ENCODE measurements at regions not wholly inside any gene's neighbourhood (a gene's known extent, or its start where the extent isn't known, plus 50 kb on each side); places are given as distances from the start of the nearest gene placed in this dataset.
"Not testable (repeated sequence)": the region's sequence is repeated elsewhere in the genome, so short reads cannot be mapped to it uniquely, and the experiment has no call there.

- TF ChIP-seq MAX (IDR thresholded peaks at IDR 0.05; ENCODE audit: insufficient read depth, insufficient read length) (no peak), MYC (IDR thresholded peaks at IDR 0.05; ENCODE audit: low read depth, low read length) (no peak), POLR2A (IDR thresholded peaks at IDR 0.05; ENCODE audit: low read depth, low read length) (no peak), POLR2AphosphoS5 (IDR thresholded peaks at IDR 0.05; ENCODE audit: insufficient read depth, low read depth, low read length) (no peak), EZH2 (IDR thresholded peaks at IDR 0.05; ENCODE audit: borderline replicate concordance, low read depth, low read length, severe bottlenecking) (no peak), JUN (IDR thresholded peaks at IDR 0.05; ENCODE audit: borderline replicate concordance, insufficient read depth, insufficient read length, low read depth) (no peak), FOS (IDR thresholded peaks at IDR 0.05; ENCODE audit: borderline replicate concordance, insufficient read depth, low read length) (no peak), GATA2 (IDR thresholded peaks at IDR 0.05; ENCODE audit: insufficient read depth, insufficient read length, low read depth, low read length) (no peak)
- Histone ChIP-seq H3K9me3 (replicated peaks; ENCODE audit: control insufficient read depth, insufficient read depth, low read length) (no peaks in the 10 kb centered on the region), H2AFZ (ENCODE audit: low read depth, low read length) (no peak overlapping the region), H3K79me2 (ENCODE audit: control insufficient read depth, insufficient read depth, low read length) (no peaks in the 10 kb centered on the region), H3K4me1 (ENCODE audit: control insufficient read depth, extremely low read depth, insufficient read depth, low read length) (no peaks in the 10 kb centered on the region), H3K9me1 (replicated peaks; ENCODE audit: control insufficient read depth, extremely low read depth, insufficient read depth, low read length) (no peaks in the 10 kb centered on the region), H3K27ac (ENCODE audit: insufficient read depth, low read depth, low read length) (no peak overlapping the region), H4K20me1 (replicated peaks; ENCODE audit: control insufficient read depth, extremely low read depth, insufficient read depth, low read length) (no peaks in the 10 kb centered on the region), H3K4me2 (ENCODE audit: insufficient read depth, low read length) (no peak overlapping the region), H3K27me3 (ENCODE audit: control insufficient read depth in 2 of 2, insufficient read depth in 2 of 2, low read length in 2 of 2) (no peaks in the 10 kb centered on the region), H3K36me3 (ENCODE audit: control insufficient read depth in 2 of 2, extremely low read depth in 1 of 2, insufficient read depth in 2 of 2, low read length in 2 of 2) (no peaks in the 10 kb centered on the region), H3K9ac (replicated peaks; ENCODE audit: extremely low read depth, insufficient read depth, low read length) (no peak overlapping the region), H3K4me3 (replicated peaks in 1 of 3; ENCODE audit: insufficient read depth in 1 of 3, low read depth in 1 of 3, low read length in 3 of 3) (no peak overlapping the region)
- no peak for DNase-seq (ENCODE audit: low read depth, low spot score)
- dilution Hi-C loops (cut with MboI; ENCODE audit: extremely low pct_ligation_motif_present, low sequenced_read_pairs) = no loop called here
- no peak for FAIRE-seq
- intact Hi-C loops (cut with micrococcal nuclease) = no loop called here
- POLR2A ChIA-PET = no interaction called here
- CTCF ChIA-PET = no interaction called here
- BruUV-seq (replicated peaks) = no TSS peak
These were observed 62.4 kb upstream of the LTBP1 start for GRCh38 chr2:32884346-32884745.

GRCh38 chr2:32886397-32887055 lies 60.2 kb upstream of the LTBP1 start:
- H3K4me3 ChIP-seq (replicated peaks in 1 of 3; ENCODE audit: insufficient read depth in 1 of 3, low read depth in 1 of 3, low read length in 3 of 3); FAIRE-seq; H3K9me1 ChIP-seq (replicated peaks; ENCODE audit: control insufficient read depth, extremely low read depth, insufficient read depth, low read length); dilution Hi-C loops (cut with MboI; ENCODE audit: extremely low pct_ligation_motif_present, low sequenced_read_pairs); H3K9me3 ChIP-seq (replicated peaks; ENCODE audit: control insufficient read depth, insufficient read depth, low read length); H3K27ac ChIP-seq (ENCODE audit: insufficient read depth, low read depth, low read length); CTCF ChIA-PET; POLR2A ChIA-PET; H3K4me2 ChIP-seq (ENCODE audit: insufficient read depth, low read length); BruUV-seq (replicated peaks); intact Hi-C loops (cut with micrococcal nuclease); H3K36me3 ChIP-seq (ENCODE audit: control insufficient read depth in 2 of 2, extremely low read depth in 1 of 2, insufficient read depth in 2 of 2, low read length in 2 of 2); H3K4me1 ChIP-seq (ENCODE audit: control insufficient read depth, extremely low read depth, insufficient read depth, low read length); H3K9ac ChIP-seq (replicated peaks; ENCODE audit: extremely low read depth, insufficient read depth, low read length); H3K27me3 ChIP-seq (ENCODE audit: control insufficient read depth in 2 of 2, insufficient read depth in 2 of 2, low read length in 2 of 2); H3K79me2 ChIP-seq (ENCODE audit: control insufficient read depth, insufficient read depth, low read length); H4K20me1 ChIP-seq (replicated peaks; ENCODE audit: control insufficient read depth, extremely low read depth, insufficient read depth, low read length); H2AFZ ChIP-seq (ENCODE audit: low read depth, low read length); DNase-seq (ENCODE audit: low read depth, low spot score): not testable (repeated sequence)

Data from endothelial cell of umbilical vein (primary cell).